GM18868 (cell line): ENCODE measurements at regions not wholly inside any gene's neighbourhood (a gene's known extent, or its start where the extent isn't known, plus 50 kb on each side); places are given as distances from the start of the nearest gene placed in this dataset.

Experiments used
- ATAC-seq: cut with Tn5 transposase; IDR thresholded peaks from one replicate; pipeline ENCODE4 v1.9.1; 2021; ENCODE audit warnings: mild to moderate bottlenecking, moderate library complexity; ENCODE audit not compliant: unreplicated experiment

DNA sequence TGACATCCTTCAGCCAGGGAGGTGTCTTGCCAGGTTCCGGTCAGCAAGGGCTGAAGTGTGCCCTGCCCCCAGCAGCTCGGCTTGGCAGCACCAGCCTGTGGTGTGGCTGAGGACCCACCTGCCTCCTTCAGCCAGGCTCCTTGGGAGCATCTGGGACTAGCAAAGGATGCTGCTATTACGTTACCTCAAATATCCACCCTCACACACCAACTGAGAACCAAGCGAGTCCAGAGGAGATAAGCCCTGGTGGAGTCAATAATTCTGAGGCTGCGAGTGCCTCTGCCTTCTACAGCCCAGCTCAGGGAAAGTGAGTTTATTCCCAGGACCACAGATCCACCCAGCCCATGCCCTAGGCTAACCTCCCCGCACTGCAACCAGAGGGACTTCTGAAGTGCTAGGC is 57.1 kb upstream of the FSTL4 start:
- no peak for ATAC-seq

GRCh38 chr5:133668458-133668857 is 56.1 kb upstream of the FSTL4 start:
- no peak for ATAC-seq

DNA sequence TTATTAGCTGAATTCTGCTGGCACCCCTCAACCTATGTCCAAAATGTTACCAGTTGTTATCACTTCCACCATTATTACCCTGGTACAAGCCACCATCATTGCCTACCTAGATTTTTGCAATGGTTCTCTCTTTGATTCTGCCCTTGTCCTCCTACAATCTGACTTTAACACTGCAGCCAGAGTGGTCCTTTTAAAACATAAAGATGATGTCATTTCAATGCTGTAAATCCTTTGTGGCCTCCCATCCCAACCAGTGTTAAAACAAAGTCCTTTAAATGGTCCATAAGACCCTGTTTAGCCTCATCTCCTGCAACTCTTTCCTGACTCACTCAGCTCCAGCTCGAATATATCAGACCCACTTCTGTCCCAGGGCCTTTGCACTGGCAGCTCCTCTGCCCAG is 54.9 kb upstream of the FSTL4 start:
- no peak for ATAC-seq

- ATAC-seq: no peak
Measured at GRCh38 chr5:133665571-133665970, 53.2 kb upstream of the FSTL4 start.

DNA sequence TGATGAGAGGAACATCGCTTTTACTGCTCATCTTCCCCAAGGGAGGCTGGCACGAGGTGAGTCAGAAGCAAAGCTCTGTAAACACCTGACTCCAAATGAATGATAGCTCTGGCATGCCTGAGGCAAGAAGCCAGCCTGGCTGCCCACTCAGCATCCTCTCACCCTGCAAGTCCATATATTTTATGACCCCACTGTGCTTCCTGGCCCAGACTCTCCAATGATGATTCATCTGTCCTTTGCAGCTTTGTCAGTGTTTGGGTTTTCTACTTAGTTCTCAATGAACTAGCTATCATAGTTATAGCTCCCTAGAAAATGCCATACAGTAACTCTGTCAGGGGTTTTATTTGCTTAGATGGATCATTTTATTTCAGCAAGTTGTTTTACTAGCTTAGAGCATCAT is 52.1 kb upstream of the FSTL4 start:
- ATAC-seq: no peak

GRCh38 chr5:133663397-133664054 is 51.2 kb upstream of the FSTL4 start:
- ATAC-seq: no peak

DNA sequence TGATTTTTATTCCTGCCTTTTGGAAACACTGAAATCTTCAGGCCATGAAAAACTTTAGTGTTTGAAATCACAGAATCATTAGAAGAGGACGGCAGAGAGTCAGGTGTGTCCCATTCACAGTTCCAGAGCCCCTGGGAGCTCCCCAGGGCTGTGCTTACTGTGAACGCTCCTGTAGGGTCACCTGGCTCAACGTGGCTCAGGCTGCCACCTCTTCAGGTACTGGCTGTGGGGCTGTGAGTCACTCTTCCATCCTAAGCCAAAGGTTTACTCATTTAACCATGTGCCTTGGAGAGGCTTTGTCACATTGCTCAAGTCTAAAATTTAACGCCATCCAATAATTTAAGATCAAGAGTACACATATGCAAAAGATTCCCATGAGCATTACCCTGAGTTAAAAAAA is 50.2 kb upstream of the FSTL4 start:
- ATAC-seq: no peak
